HCT116 (cell line): ENCODE measurements at regions not wholly inside any gene's neighbourhood (a gene's known extent, or its start where the extent isn't known, plus 50 kb on each side); places are given as distances from the start of the nearest gene placed in this dataset.

ENCODE experiments used
- ATAC-seq: fragments of 200-7000 bp; cut with Tn5 transposase; 2 replicates; pipeline ENCODE4 v1.9.1; 2020; ENCODE audit warnings: mild to moderate bottlenecking, moderate library complexity
- BruUV-seq: library from RNA; stranded (reverse); fragments of 400-500 nt; replicated peaks from 2 replicates; lab custom pipeline; 2021; lab: Mats Ljungman, UMichigan
- CTCF ChIA-PET: fragments of 300-600 bp; sonication (Branson Sonifier 250); formaldehyde crosslinking; loops from one replicate; lab custom pipeline; 2021; ENCODE audit warnings: antibody characterized with exemption; lab: Charles Lee
- POLR2A ChIA-PET: fragments of 300-600, 350-600 bp; sonication (Branson Sonifier 250); formaldehyde crosslinking; loops from one replicate; lab custom pipeline; 2021; ENCODE audit warnings: antibody characterized with exemption; lab: Charles Lee
- RAD21 ChIA-PET, 2 experiments: fragments of 300-600 bp; sonication (Branson Sonifier 250); formaldehyde crosslinking; loops; one replicate each; lab custom pipeline; 2023; ENCODE audit warnings: low total read pairs in 2 of 2; ENCODE audit not compliant: uncharacterized antibody in 2 of 2, unreplicated experiment in 2 of 2, low non-redundant PET in 1 of 2; lab: Charles Lee
- DNase-seq: peaks from one replicate; pipeline ENCODE4 v3.0.0-alpha.2; 2010; ENCODE audit warnings: low read depth, low spot score
- H2AFZ ChIP-seq: fragments of 200-600 bp; shearing (Covaris generic), sonication (generic); 2 replicates; pipeline ENCODE4 v1.6.1; 2017; ENCODE audit warnings: low read depth, mixed run types, mixed read lengths, antibody characterized with exemption, low read length; ENCODE audit not compliant: poor library complexity, severe bottlenecking
- H3K27ac ChIP-seq: 2 replicates; pipeline ENCODE4 v1.5.1; 2012; ENCODE audit warnings: low read depth, low read length
- H3K27me3 ChIP-seq: fragments of 200-600 bp; sonication (generic); 2 replicates; pipeline ENCODE4 v1.6.1; 2016; ENCODE audit warnings: mixed run types, low read length, mixed read lengths; ENCODE audit not compliant: insufficient read depth
- H3K36me3 ChIP-seq, 2 experiments: fragments of 200-500 bp in 1 of 2; fragments of 200-600 bp in 1 of 2; sonication (Bioruptor generic) in 1 of 2; sonication (generic) in 1 of 2; 2 replicates each; pipeline versions ENCODE4 v1.5.1 to v1.6.1; 2014 to 2016; ENCODE audit warnings: low read length in 2 of 2, inconsistent platforms in 1 of 2, mixed read lengths in 1 of 2, mixed run types in 1 of 2; ENCODE audit not compliant: insufficient read depth in 2 of 2, control insufficient read depth in 1 of 2
- H3K4me1 ChIP-seq, 2 experiments: fragments of 200-600 bp in 1 of 2; sonication (generic) in 1 of 2; 2 replicates each; pipeline versions ENCODE4 v1.5.1 to v1.6.1; 2012 to 2017; ENCODE audit warnings: low read length in 2 of 2, inconsistent platforms in 1 of 2, mild to moderate bottlenecking in 1 of 2, mixed read lengths in 1 of 2, mixed run types in 1 of 2, moderate library complexity in 1 of 2; ENCODE audit not compliant: insufficient read depth in 2 of 2, control insufficient read depth in 1 of 2
- H3K4me2 ChIP-seq: fragments of 200-600 bp; sonication (generic); 2 replicates; pipeline ENCODE4 v1.6.1; 2017; ENCODE audit warnings: mixed run types, low read length, mixed read lengths
- H3K4me3 ChIP-seq, 2 experiments: fragments of 200-600 bp in 1 of 2; sonication (generic) in 1 of 2; replicated peaks in 1 of 2; 2 replicates each; pipeline ENCODE4 v1.5.1; 2011 to 2016; ENCODE audit warnings: low read length in 2 of 2, control low read depth in 1 of 2, low read depth in 1 of 2, mild to moderate bottlenecking in 1 of 2, mixed read lengths in 1 of 2, mixed run types in 1 of 2
- H3K79me2 ChIP-seq: fragments of 200-600 bp; sonication (generic); 2 replicates; pipeline ENCODE4 v1.6.1; 2017; ENCODE audit warnings: mild to moderate bottlenecking, mixed run types, low read length, moderate library complexity, mixed read lengths; ENCODE audit not compliant: insufficient read depth
- H3K9ac ChIP-seq: fragments of 200-600 bp; sonication (generic); 2 replicates; pipeline ENCODE4 v1.6.1; 2016; ENCODE audit warnings: low read length, mixed read lengths
- H3K9me2 ChIP-seq: fragments of 200-600 bp; sonication (generic), shearing (Covaris generic); 2 replicates; pipeline ENCODE4 v1.6.1; 2017; ENCODE audit warnings: mixed run types, mild to moderate bottlenecking, moderate library complexity; ENCODE audit not compliant: insufficient read depth
- H3K9me3 ChIP-seq, 2 experiments: fragments of 200-500 bp in 1 of 2; fragments of 200-600 bp in 1 of 2; sonication (Bioruptor generic) in 1 of 2; sonication (generic) in 1 of 2; 2 replicates each; pipeline ENCODE4 v1.6.1; 2014 to 2017; ENCODE audit warnings: low read length in 2 of 2, mixed read lengths in 2 of 2, inconsistent platforms in 1 of 2, low read depth in 1 of 2, mild to moderate bottlenecking in 1 of 2, mixed run types in 1 of 2, moderate library complexity in 1 of 2; ENCODE audit not compliant: control insufficient read depth in 1 of 2, insufficient read depth in 1 of 2
- H4K20me1 ChIP-seq: fragments of 200-600 bp; sonication (generic), shearing (Covaris generic); 2 replicates; pipeline ENCODE4 v1.6.1; 2017; ENCODE audit warnings: mixed run types, mild to moderate bottlenecking, moderate library complexity; ENCODE audit not compliant: insufficient read depth
- CBX3 ChIP-seq: IDR thresholded peaks from 2 replicates; pipeline ENCODE4 v1.6.1; 2012; ENCODE audit warnings: low read depth
- CEBPB ChIP-seq: IDR thresholded peaks from 2 replicates; pipeline ENCODE4 v1.6.1; 2012; ENCODE audit warnings: low read depth
- EZH2 ChIP-seq: fragments of 200-600 bp; sonication (generic); IDR thresholded peaks from 2 replicates; pipeline ENCODE4 v1.6.1; 2017; ENCODE audit warnings: antibody characterized with exemption, mixed run types
- EZH2phosphoT487 ChIP-seq: fragments of 200-600 bp; IDR thresholded peaks from 2 replicates; pipeline ENCODE4 v1.6.1; 2018; ENCODE audit warnings: antibody characterized with exemption, borderline replicate concordance
- FOSL1 ChIP-seq: IDR thresholded peaks from 2 replicates; pipeline ENCODE4 v1.6.1; 2012; ENCODE audit warnings: low read depth
- JUND ChIP-seq: IDR thresholded peaks from 2 replicates; pipeline ENCODE4 v1.6.1; 2012
- POLR2AphosphoS5 ChIP-seq: IDR thresholded peaks from 2 replicates; pipeline ENCODE4 v1.6.1; 2011; ENCODE audit warnings: mild to moderate bottlenecking, low read depth, low read length, moderate library complexity
- REST ChIP-seq: IDR thresholded peaks from 2 replicates; pipeline ENCODE4 v1.6.1; 2012; ENCODE audit warnings: low read depth
- SP1 ChIP-seq: IDR thresholded peaks from 2 replicates; pipeline ENCODE4 v1.6.1; 2012; ENCODE audit warnings: low read depth
- SRF ChIP-seq: IDR thresholded peaks from 2 replicates; pipeline ENCODE4 v1.6.1; 2012; ENCODE audit warnings: low read depth
- TCF7L2 ChIP-seq: IDR thresholded peaks from 2 replicates; pipeline ENCODE4 v1.7.0; 2011; ENCODE audit warnings: borderline replicate concordance, inconsistent platforms; ENCODE audit not compliant: insufficient read depth, insufficient read length; ENCODE audit errors: extremely low read depth
- ZFX ChIP-seq: fragments of 450-650 bp; IDR thresholded peaks from 2 replicates; pipeline ENCODE4 v1.6.1; 2017
- intact Hi-C: fragments of 100-400 bp; cut with micrococcal nuclease; formaldehyde crosslinking; loops from 2 replicates; pipeline ENCODE4 v1.10.0; 2022
- TF ChIP-seq, protein P1 (sequence below): IDR thresholded peaks from 2 replicates; pipeline ENCODE4 v1.6.1; 2011; ENCODE audit warnings: mild to moderate bottlenecking, low read length, moderate library complexity; ENCODE audit not compliant: insufficient replicate concordance; ENCODE audit errors: extremely low read depth

DNA sequence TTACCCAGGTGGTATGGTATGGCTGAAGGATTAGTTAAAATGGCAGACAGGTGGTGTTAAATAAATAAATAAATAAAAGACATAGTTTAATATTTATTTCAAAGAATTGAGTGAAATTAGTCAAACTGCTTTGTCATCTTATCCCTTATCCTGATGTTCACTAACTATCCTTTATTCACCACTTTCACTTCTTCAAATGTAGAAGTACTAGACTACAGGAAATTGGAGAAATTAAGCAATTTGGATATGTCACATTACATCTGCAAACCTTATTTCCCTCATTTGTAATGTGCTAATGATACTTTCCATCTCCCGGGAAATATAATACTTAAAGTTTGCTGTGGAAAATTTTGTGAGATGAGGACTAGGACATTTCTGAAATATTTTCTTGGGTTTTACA lies 1195.7 kb downstream of the LRFN5 start:
- POLR2A ChIA-PET, result no interaction called here
- Histone ChIP-seq H3K4me3 (no peak overlapping the region), H3K9ac (no peak overlapping the region), H3K27me3 (no peaks in the 10 kb centered on the region), H3K4me1 (no peaks in the 10 kb centered on the region), H4K20me1 (no peaks in the 10 kb centered on the region), H3K9me2 (no peaks in the 10 kb centered on the region), H3K27ac (no peak overlapping the region), H3K4me2 (no peak overlapping the region), H3K79me2 (no peaks in the 10 kb centered on the region), H3K36me3 (no peaks in the 10 kb centered on the region), H3K9me3 (no peaks in the 10 kb centered on the region; a peak in 1 of 4 replicates), H2AFZ (no peak overlapping the region)
- BruUV-seq, result no TSS peak
- DNase-seq (no peak), ATAC-seq (no peak)
- RAD21 ChIA-PET, result no interaction called here
- TF ChIP-seq SP1, result no peak
- TF ChIP-seq ZFX, result no peak
- TF ChIP-seq, protein P1, sequence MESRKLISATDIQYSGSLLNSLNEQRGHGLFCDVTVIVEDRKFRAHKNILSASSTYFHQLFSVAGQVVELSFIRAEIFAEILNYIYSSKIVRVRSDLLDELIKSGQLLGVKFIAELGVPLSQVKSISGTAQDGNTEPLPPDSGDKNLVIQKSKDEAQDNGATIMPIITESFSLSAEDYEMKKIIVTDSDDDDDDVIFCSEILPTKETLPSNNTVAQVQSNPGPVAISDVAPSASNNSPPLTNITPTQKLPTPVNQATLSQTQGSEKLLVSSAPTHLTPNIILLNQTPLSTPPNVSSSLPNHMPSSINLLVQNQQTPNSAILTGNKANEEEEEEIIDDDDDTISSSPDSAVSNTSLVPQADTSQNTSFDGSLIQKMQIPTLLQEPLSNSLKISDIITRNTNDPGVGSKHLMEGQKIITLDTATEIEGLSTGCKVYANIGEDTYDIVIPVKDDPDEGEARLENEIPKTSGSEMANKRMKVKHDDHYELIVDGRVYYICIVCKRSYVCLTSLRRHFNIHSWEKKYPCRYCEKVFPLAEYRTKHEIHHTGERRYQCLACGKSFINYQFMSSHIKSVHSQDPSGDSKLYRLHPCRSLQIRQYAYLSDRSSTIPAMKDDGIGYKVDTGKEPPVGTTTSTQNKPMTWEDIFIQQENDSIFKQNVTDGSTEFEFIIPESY, result no peak
- no peak for TF ChIP-seq REST
- no peak for TF ChIP-seq FOSL1
- TF ChIP-seq POLR2AphosphoS5, result no peak
- no peak for TF ChIP-seq SRF
- TF ChIP-seq TCF7L2, result no peak
- TF ChIP-seq EZH2phosphoT487, result no peak
- no peak for TF ChIP-seq CBX3
- no peak for TF ChIP-seq JUND
- TF ChIP-seq CEBPB, result no peak
- no peak for TF ChIP-seq EZH2
- intact Hi-C loops, result no loop called here
- CTCF ChIA-PET, result no interaction called here
